ENCODE measurements at regions not wholly inside any gene's neighbourhood (a gene's known extent, or its start where the extent isn't known, plus 50 kb on each side); places are given as distances from the start of the nearest gene placed in this dataset.

DNA sequence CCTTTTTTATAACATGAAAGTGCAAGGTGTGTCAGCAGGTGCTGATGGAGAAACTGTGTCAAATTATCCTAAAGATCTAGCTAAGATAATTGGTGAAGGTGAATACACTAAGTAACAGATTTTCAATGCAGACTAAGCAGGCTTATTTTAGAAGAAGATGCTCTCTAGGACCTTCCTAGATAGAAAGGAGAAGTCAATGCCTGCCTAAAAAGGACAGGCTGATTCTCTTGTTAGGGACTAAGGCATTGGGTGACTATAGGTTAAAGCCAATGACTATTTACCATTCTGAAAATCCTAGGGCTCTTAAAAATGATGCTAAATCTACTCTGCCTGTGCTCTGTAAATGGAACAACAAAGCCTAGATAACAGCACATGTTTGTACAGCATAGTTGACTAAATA, 1682.4 kb downstream of the MAT2B start:
- Histone ChIP-seq H3K27me3 (ENCODE audit: control insufficient read depth in 4 of 4, insufficient read depth in 4 of 4, low read length in 3 of 4) (peaks cover 0 to 3% (median 0%) of the 10 kb centered on the region in 4 donors), H3K4me1 (ENCODE audit: control insufficient read depth in 4 of 4, insufficient read depth in 4 of 4, low read length in 3 of 4) (no peaks in the 10 kb centered on the region), H3K9me3 (ENCODE audit: control insufficient read depth in 4 of 4, low read length in 3 of 4) (peaks cover 3 to 11% (median 4%) of the 10 kb centered on the region in 4 donors), H3K4me3 (ENCODE audit: low read depth in 1 of 3, low read length in 3 of 3) (no peak overlapping the region), H3K27ac (ENCODE audit: low read depth in 1 of 2, low read length in 2 of 2) (no peak overlapping the region), H3K9ac (ENCODE audit: low read depth in 1 of 2, low read length in 2 of 2) (no peak overlapping the region), H3K36me3 (ENCODE audit: control insufficient read depth in 4 of 4, insufficient read depth in 3 of 4, low read depth in 1 of 4, low read length in 3 of 4) (no peaks in the 10 kb centered on the region)
- no peak for DNase-seq (ENCODE audit: low spot score)
- no peak for TF ChIP-seq SP1 (IDR thresholded peaks at IDR 0.05)
- TF ChIP-seq JUND (IDR thresholded peaks at IDR 0.05) = no peak
- TF ChIP-seq FOXA2 (IDR thresholded peaks at IDR 0.05) = no peak
- TF ChIP-seq, protein P1, sequence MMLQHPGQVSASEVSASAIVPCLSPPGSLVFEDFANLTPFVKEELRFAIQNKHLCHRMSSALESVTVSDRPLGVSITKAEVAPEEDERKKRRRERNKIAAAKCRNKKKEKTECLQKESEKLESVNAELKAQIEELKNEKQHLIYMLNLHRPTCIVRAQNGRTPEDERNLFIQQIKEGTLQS (IDR thresholded peaks at IDR 0.05) = no peak
- no peak for TF ChIP-seq NR2F2 (IDR thresholded peaks at IDR 0.05)
- TF ChIP-seq, protein P2, sequence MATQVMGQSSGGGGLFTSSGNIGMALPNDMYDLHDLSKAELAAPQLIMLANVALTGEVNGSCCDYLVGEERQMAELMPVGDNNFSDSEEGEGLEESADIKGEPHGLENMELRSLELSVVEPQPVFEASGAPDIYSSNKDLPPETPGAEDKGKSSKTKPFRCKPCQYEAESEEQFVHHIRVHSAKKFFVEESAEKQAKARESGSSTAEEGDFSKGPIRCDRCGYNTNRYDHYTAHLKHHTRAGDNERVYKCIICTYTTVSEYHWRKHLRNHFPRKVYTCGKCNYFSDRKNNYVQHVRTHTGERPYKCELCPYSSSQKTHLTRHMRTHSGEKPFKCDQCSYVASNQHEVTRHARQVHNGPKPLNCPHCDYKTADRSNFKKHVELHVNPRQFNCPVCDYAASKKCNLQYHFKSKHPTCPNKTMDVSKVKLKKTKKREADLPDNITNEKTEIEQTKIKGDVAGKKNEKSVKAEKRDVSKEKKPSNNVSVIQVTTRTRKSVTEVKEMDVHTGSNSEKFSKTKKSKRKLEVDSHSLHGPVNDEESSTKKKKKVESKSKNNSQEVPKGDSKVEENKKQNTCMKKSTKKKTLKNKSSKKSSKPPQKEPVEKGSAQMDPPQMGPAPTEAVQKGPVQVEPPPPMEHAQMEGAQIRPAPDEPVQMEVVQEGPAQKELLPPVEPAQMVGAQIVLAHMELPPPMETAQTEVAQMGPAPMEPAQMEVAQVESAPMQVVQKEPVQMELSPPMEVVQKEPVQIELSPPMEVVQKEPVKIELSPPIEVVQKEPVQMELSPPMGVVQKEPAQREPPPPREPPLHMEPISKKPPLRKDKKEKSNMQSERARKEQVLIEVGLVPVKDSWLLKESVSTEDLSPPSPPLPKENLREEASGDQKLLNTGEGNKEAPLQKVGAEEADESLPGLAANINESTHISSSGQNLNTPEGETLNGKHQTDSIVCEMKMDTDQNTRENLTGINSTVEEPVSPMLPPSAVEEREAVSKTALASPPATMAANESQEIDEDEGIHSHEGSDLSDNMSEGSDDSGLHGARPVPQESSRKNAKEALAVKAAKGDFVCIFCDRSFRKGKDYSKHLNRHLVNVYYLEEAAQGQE (IDR thresholded peaks at IDR 0.05) = no peak
- TF ChIP-seq, protein P3, sequence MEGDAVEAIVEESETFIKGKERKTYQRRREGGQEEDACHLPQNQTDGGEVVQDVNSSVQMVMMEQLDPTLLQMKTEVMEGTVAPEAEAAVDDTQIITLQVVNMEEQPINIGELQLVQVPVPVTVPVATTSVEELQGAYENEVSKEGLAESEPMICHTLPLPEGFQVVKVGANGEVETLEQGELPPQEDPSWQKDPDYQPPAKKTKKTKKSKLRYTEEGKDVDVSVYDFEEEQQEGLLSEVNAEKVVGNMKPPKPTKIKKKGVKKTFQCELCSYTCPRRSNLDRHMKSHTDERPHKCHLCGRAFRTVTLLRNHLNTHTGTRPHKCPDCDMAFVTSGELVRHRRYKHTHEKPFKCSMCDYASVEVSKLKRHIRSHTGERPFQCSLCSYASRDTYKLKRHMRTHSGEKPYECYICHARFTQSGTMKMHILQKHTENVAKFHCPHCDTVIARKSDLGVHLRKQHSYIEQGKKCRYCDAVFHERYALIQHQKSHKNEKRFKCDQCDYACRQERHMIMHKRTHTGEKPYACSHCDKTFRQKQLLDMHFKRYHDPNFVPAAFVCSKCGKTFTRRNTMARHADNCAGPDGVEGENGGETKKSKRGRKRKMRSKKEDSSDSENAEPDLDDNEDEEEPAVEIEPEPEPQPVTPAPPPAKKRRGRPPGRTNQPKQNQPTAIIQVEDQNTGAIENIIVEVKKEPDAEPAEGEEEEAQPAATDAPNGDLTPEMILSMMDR (IDR thresholded peaks at IDR 0.05; ENCODE audit: low read depth, low read length, missing input control) = no peak
- no peak for TF ChIP-seq FOXA1 (IDR thresholded peaks at IDR 0.05)
- TF ChIP-seq, protein P4, sequence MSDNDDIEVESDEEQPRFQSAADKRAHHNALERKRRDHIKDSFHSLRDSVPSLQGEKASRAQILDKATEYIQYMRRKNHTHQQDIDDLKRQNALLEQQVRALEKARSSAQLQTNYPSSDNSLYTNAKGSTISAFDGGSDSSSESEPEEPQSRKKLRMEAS (IDR thresholded peaks at IDR 0.05) = no peak
- no peak for TF ChIP-seq RXRA (IDR thresholded peaks at IDR 0.05)
- no peak for TF ChIP-seq GABPA (IDR thresholded peaks at IDR 0.05 in 1 of 2, conservative IDR thresholded peaks at IDR 0.05 in 1 of 2)
- no peak for TF ChIP-seq TAF1 (conservative IDR thresholded peaks at IDR 0.05)
- TF ChIP-seq, protein P5, sequence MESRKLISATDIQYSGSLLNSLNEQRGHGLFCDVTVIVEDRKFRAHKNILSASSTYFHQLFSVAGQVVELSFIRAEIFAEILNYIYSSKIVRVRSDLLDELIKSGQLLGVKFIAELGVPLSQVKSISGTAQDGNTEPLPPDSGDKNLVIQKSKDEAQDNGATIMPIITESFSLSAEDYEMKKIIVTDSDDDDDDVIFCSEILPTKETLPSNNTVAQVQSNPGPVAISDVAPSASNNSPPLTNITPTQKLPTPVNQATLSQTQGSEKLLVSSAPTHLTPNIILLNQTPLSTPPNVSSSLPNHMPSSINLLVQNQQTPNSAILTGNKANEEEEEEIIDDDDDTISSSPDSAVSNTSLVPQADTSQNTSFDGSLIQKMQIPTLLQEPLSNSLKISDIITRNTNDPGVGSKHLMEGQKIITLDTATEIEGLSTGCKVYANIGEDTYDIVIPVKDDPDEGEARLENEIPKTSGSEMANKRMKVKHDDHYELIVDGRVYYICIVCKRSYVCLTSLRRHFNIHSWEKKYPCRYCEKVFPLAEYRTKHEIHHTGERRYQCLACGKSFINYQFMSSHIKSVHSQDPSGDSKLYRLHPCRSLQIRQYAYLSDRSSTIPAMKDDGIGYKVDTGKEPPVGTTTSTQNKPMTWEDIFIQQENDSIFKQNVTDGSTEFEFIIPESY (IDR thresholded peaks at IDR 0.05) = no peak
- TF ChIP-seq RAD21 (IDR thresholded peaks at IDR 0.05) = no peak
- no peak for TF ChIP-seq YY1 (IDR thresholded peaks at IDR 0.05)
- TF ChIP-seq HNF4A (conservative IDR thresholded peaks at IDR 0.05) = no peak
- TF ChIP-seq HNF4G (IDR thresholded peaks at IDR 0.05) = no peak
- no peak for TF ChIP-seq EGR1 (IDR thresholded peaks at IDR 0.05; ENCODE audit: low read depth in 2 of 2)

Data from liver (tissue), 7 donors.